ENCODE measurements at regions not wholly inside any gene's neighbourhood (a gene's known extent, or its start where the extent isn't known, plus 50 kb on each side); places are given as distances from the start of the nearest gene placed in this dataset.

- Mint-ChIP-seq H3K27ac (no peak overlapping the region), H3K4me3 (no peak overlapping the region), H3K9me3 (peaks cover 12% of the 10 kb centered on the region), H3K4me1 (ENCODE audit: low read depth) (no peaks in the 10 kb centered on the region), H3K27me3 (no peaks in the 10 kb centered on the region), H3K36me3 (ENCODE audit: low read depth) (no peaks in the 10 kb centered on the region)
- intact Hi-C loops (cut with DNase I, micrococcal nuclease) = no loop called here
- H3K9me3 ChIP-seq (ENCODE audit: control insufficient read depth in 1 of 2, insufficient read depth in 1 of 2, low read length in 2 of 2) = no peaks in the 10 kb centered on the region
- ChIA-PET POLR2A (no interaction called here), CTCF (no interaction called here)
- no peak for DNase-seq
- no peaks in the 10 kb centered on the region for H3K27me3 ChIP-seq (ENCODE audit: control insufficient read depth in 1 of 2, insufficient read depth in 2 of 2, low read length in 2 of 2)
- no peaks in the 10 kb centered on the region for H3K4me1 ChIP-seq (ENCODE audit: insufficient read depth, low read length)
- no peak overlapping the region for H3K27ac ChIP-seq (ENCODE audit: low read depth in 1 of 2, low read length in 2 of 2)
- no peak for ATAC-seq (ENCODE audit: poor library complexity)
- H3K4me3 ChIP-seq (ENCODE audit: low read length) = no peak overlapping the region
- no peaks in the 10 kb centered on the region for H3K36me3 ChIP-seq (ENCODE audit: insufficient read depth, low read length)
- no peak for TF ChIP-seq CTCF (IDR thresholded peaks at IDR 0.05)
These were observed 499.3 kb upstream of the TENM4 start for GRCh38 chr11:79940165-79940564.

DNA sequence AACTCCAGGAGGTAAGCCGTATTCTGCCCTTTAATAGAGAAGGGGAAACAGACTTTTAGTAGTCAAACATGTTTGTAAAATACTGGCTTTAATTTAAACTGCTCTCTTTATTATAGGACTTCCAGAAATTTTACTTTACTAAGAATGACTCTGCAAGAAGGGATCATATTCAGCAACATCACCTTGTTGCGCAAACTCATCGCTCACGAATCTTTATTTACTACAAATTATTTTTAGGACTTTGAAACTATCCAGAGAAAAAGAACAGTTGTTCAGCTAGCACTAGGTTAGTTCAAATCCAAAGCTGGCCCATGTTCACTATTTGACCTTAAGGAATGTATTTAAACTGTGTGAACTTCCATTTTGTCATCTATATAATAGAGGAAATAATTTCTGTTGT, 498.3 kb upstream of the TENM4 start:
- Mint-ChIP-seq H3K4me1 (ENCODE audit: low read depth) (no peaks in the 10 kb centered on the region), H3K36me3 (ENCODE audit: low read depth) (no peaks in the 10 kb centered on the region), H3K27ac (no peak overlapping the region), H3K9me3 (peaks cover 12% of the 10 kb centered on the region), H3K4me3 (no peak overlapping the region), H3K27me3 (no peaks in the 10 kb centered on the region)
- Histone ChIP-seq H3K36me3 (ENCODE audit: insufficient read depth, low read length) (no peaks in the 10 kb centered on the region), H3K9me3 (ENCODE audit: control insufficient read depth in 1 of 2, insufficient read depth in 1 of 2, low read length in 2 of 2) (no peaks in the 10 kb centered on the region), H3K4me3 (ENCODE audit: low read length) (no peak overlapping the region), H3K27me3 (ENCODE audit: control insufficient read depth in 1 of 2, insufficient read depth in 2 of 2, low read length in 2 of 2) (no peaks in the 10 kb centered on the region), H3K4me1 (ENCODE audit: insufficient read depth, low read length) (no peaks in the 10 kb centered on the region), H3K27ac (ENCODE audit: low read depth in 1 of 2, low read length in 2 of 2) (no peak overlapping the region)
- ATAC-seq (ENCODE audit: poor library complexity) = no peak
- ChIA-PET POLR2A (no interaction called here), CTCF (no interaction called here)
- intact Hi-C loops (cut with DNase I, micrococcal nuclease) = no loop called here
- TF ChIP-seq CTCF (IDR thresholded peaks at IDR 0.05) = no peak
- no peak for DNase-seq

DNA sequence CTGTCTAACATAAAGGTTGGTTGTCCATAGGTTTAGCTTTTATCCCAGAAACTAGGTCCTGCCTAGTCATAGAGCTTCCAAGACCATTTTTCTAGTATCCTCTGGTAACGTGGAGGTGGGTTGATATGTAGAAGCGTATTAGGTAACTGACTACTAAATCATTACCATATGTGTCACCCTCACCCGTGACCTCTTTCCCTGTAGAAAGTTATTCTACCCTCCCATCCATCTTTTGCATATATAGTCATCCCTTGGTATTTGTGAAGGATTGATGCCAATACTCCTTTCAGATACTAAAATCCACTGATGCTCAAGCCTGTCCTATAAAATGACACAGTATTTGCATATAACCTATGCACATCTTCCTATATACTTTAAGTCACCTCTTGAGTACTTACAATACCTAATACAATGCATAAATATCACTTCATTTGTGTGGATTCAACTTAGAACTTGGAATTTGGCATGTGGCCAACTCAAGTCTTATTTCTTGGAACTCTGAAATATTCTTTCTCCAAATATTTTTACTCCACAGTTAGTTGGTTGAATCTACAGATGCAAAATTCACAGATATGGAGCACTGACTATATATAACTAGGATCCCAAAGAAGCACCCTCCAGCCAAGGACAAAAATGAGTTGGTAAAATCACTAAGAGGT, 497.0 kb upstream of the TENM4 start:
- Histone ChIP-seq H3K27me3 (ENCODE audit: control insufficient read depth in 1 of 2, insufficient read depth in 2 of 2, low read length in 2 of 2) (no peaks in the 10 kb centered on the region), H3K4me3 (ENCODE audit: low read length) (no peak overlapping the region), H3K27ac (ENCODE audit: low read depth in 1 of 2, low read length in 2 of 2) (no peak overlapping the region), H3K36me3 (ENCODE audit: insufficient read depth, low read length) (no peaks in the 10 kb centered on the region), H3K4me1 (ENCODE audit: insufficient read depth, low read length) (no peaks in the 10 kb centered on the region), H3K9me3 (ENCODE audit: control insufficient read depth in 1 of 2, insufficient read depth in 1 of 2, low read length in 2 of 2) (no peaks in the 10 kb centered on the region)
- no peak for TF ChIP-seq CTCF (IDR thresholded peaks at IDR 0.05)
- ChIA-PET CTCF (no interaction called here), POLR2A (no interaction called here)
- peaks cover 12% of the 10 kb centered on the region for H3K9me3 Mint-ChIP-seq
- H3K4me1 Mint-ChIP-seq (ENCODE audit: low read depth) = no peaks in the 10 kb centered on the region
- ATAC-seq (ENCODE audit: poor library complexity) (no peak), DNase-seq (no peak)
- no peak overlapping the region for H3K27ac Mint-ChIP-seq
- H3K36me3 Mint-ChIP-seq (ENCODE audit: low read depth) = no peaks in the 10 kb centered on the region
- intact Hi-C loops (cut with DNase I, micrococcal nuclease) = no loop called here
- no peaks in the 10 kb centered on the region for H3K27me3 Mint-ChIP-seq
- no peak overlapping the region for H3K4me3 Mint-ChIP-seq

Measured in CD4-positive, alpha-beta T cell (primary cell).